HEK293 (cell line): ENCODE measurements at regions not wholly inside any gene's neighbourhood (a gene's known extent, or its start where the extent isn't known, plus 50 kb on each side); places are given as distances from the start of the nearest gene placed in this dataset.

ENCODE experiments used
- BCL11A ChIP-seq: fragments of 450-650 bp; formaldehyde crosslinking; IDR thresholded peaks from 2 replicates; pipeline ENCODE4 v1.5.1; 2016; ENCODE audit warnings: low read depth, missing biosample characterization, missing genetic modification characterization
- CTCF ChIP-seq: fragments of 450-650 bp; formaldehyde crosslinking; IDR thresholded peaks from 2 replicates; pipeline ENCODE4 v1.5.1; 2016; ENCODE audit warnings: missing biosample characterization, missing genetic modification characterization
- ZBTB10 ChIP-seq: fragments of 450-650 bp; formaldehyde crosslinking; IDR thresholded peaks from 2 replicates; pipeline ENCODE4 v1.5.1; 2016; ENCODE audit warnings: missing biosample characterization, missing genetic modification characterization
- ZBTB49 ChIP-seq: fragments of 450-650 bp; formaldehyde crosslinking; IDR thresholded peaks from 2 replicates; pipeline ENCODE4 v1.5.1; 2016; ENCODE audit warnings: missing biosample characterization, missing genetic modification characterization, low read depth
- ZNF121 ChIP-seq: fragments of 450-650 bp; formaldehyde crosslinking; IDR thresholded peaks from 2 replicates; pipeline ENCODE4 v1.5.1; 2016; ENCODE audit warnings: missing biosample characterization, missing genetic modification characterization
- ZNF768 ChIP-seq: fragments of 450-650 bp; formaldehyde crosslinking; IDR thresholded peaks from 2 replicates; pipeline ENCODE4 v1.5.1; 2018; ENCODE audit warnings: missing biosample characterization, mild to moderate bottlenecking, missing genetic modification characterization
- ZNF830 ChIP-seq: fragments of 450-650 bp; IDR thresholded peaks from 2 replicates; pipeline ENCODE4 v1.5.0; 2018; ENCODE audit warnings: missing biosample characterization, missing genetic modification characterization, low read depth, mild to moderate bottlenecking, moderate library complexity

GRCh38 chr20:1813674-1814635, 81.3 kb upstream of the SIRPA start:
- TF ChIP-seq CTCF (tag by site-specific recombination): no peak
- no peak for TF ChIP-seq ZNF830 (tag by site-specific recombination)
- no peak for TF ChIP-seq BCL11A (tag by site-specific recombination)
- TF ChIP-seq ZNF121: no peak
- no peak for TF ChIP-seq ZBTB49
- no peak for TF ChIP-seq ZBTB10 (tag by site-specific recombination)
- TF ChIP-seq ZNF768 (tag by site-specific recombination): no peak
